D721Med (cell line): ENCODE measurements at regions not wholly inside any gene's neighbourhood (a gene's known extent, or its start where the extent isn't known, plus 50 kb on each side); places are given as distances from the start of the nearest gene placed in this dataset.
"Not testable (repeated sequence)": the region's sequence is repeated elsewhere in the genome, so short reads cannot be mapped to it uniquely, and the experiment has no call there.

Experiments used
- DNase-seq: peaks from one replicate; pipeline ENCODE4 v3.0.0; 2011; ENCODE audit warnings: low spot score; ENCODE audit not compliant: insufficient read length
- FAIRE-seq: peaks from 2 replicates; lab custom pipeline; 2011; peaks lifted over from hg19 to GRCh38; lab: Jason Lieb, UNC
- CTCF ChIP-seq: IDR thresholded peaks from 2 replicates; pipeline ENCODE4 v1.5.1; 2012; ENCODE audit warnings: mild to moderate bottlenecking, control low read depth; ENCODE audit not compliant: insufficient read depth; ENCODE audit errors: missing control alignments

- TF ChIP-seq CTCF: no peak
- FAIRE-seq (no peak), DNase-seq (no peak)
These were observed 110.8 kb upstream of the TMEM45B start for GRCh38 chr11:129704831-129705230.

GRCh38 chr11:129705341-129705740 is 110.3 kb upstream of the TMEM45B start:
- FAIRE-seq (no peak), DNase-seq (no peak)
- no peak for TF ChIP-seq CTCF

GRCh38 chr11:129705933-129706332 is 109.7 kb upstream of the TMEM45B start:
- DNase-seq (no peak), FAIRE-seq (no peak)
- TF ChIP-seq CTCF: no peak

GRCh38 chr11:129709801-129710398 is 105.7 kb upstream of the TMEM45B start:
- DNase-seq (no peak), FAIRE-seq (no peak)
- TF ChIP-seq CTCF: no peak

GRCh38 chr11:129710423-129710822 is 105.2 kb upstream of the TMEM45B start:
- FAIRE-seq (no peak), DNase-seq (no peak)
- TF ChIP-seq CTCF: no peak

- DNase-seq (no peak), FAIRE-seq (no peak)
- no peak for TF ChIP-seq CTCF
These were observed 103.9 kb upstream of the TMEM45B start for GRCh38 chr11:129711760-129712159.

- not testable (repeated sequence) for FAIRE-seq, DNase-seq
These were observed 103.0 kb upstream of the TMEM45B start for GRCh38 chr11:129712486-129713240.
